ENCODE measurements at regions not wholly inside any gene's neighbourhood (a gene's known extent, or its start where the extent isn't known, plus 50 kb on each side); places are given as distances from the start of the nearest gene placed in this dataset.

DNA sequence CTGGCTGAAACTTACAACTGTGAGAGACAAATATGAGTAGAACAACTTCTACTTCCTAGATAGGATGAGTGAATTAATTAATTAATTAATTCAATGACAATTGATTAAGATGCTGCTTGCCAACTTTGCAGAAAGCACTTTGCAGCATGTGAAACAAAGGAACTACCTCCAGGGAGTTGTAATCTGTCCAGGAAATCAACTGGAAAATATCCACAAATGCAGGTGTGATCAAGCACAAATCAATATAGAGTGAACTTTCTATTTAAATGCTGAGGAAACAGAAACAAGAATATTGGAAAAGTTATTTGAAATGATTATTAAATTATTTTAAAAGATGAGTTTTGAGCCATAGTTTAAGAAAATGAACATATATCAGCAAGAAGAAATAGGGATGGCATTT lies 163.9 kb upstream of the ARID2 start:
- H3K4me1 ChIP-seq (ENCODE audit: control insufficient read depth, insufficient read depth, low read depth, low read length) = no peaks in the 10 kb centered on the region
- no peak overlapping the region for H3K9ac ChIP-seq (ENCODE audit: low read length)
- H2AFZ ChIP-seq (ENCODE audit: low read depth, low read length) = no peak overlapping the region
- H4K91ac ChIP-seq (ENCODE audit: low read length) = no peak overlapping the region
- no peak overlapping the region for H3K4me3 ChIP-seq (ENCODE audit: insufficient read depth in 1 of 2, low read depth in 1 of 2, low read length in 2 of 2)
- no peaks in the 10 kb centered on the region for H3K36me3 ChIP-seq (ENCODE audit: control insufficient read depth in 1 of 2, insufficient read depth in 2 of 2, low read depth in 1 of 2, low read length in 2 of 2)
- no peak overlapping the region for H3K14ac ChIP-seq (ENCODE audit: low read length in 2 of 2)
- H3K4me2 ChIP-seq (ENCODE audit: low read length, poor library complexity, severe bottlenecking) = no peak overlapping the region
- H3K27me3 ChIP-seq (ENCODE audit: control insufficient read depth in 1 of 2, insufficient read depth in 1 of 2, low read length in 2 of 2) = no peaks in the 10 kb centered on the region
- no peak overlapping the region for H2BK5ac ChIP-seq (ENCODE audit: low read depth, low read length, poor library complexity, severe bottlenecking)
- H2BK15ac ChIP-seq (ENCODE audit: low read depth, poor library complexity, severe bottlenecking) = no peak overlapping the region
- no peak for DNase-seq
- H3K27ac ChIP-seq (ENCODE audit: low read length, poor library complexity, severe bottlenecking) = no peak overlapping the region
- no peak overlapping the region for H3K18ac ChIP-seq (ENCODE audit: low read depth in 1 of 2, low read length in 2 of 2)
- no peak overlapping the region for H2AK5ac ChIP-seq (ENCODE audit: low read length, severe bottlenecking)
- no peak overlapping the region for H3K23ac ChIP-seq (ENCODE audit: low read length in 2 of 2)
- H3K79me1 ChIP-seq (replicated peaks; ENCODE audit: low read length, poor library complexity, severe bottlenecking) = no peaks in the 10 kb centered on the region
- H2BK12ac ChIP-seq (ENCODE audit: low read length in 2 of 2) = no peak overlapping the region
- no peaks in the 10 kb centered on the region for H3K9me3 ChIP-seq (ENCODE audit: control insufficient read depth, low read length)
- H2BK120ac ChIP-seq (ENCODE audit: low read depth, low read length) = no peak overlapping the region
- no peak overlapping the region for H4K8ac ChIP-seq (ENCODE audit: low read length)
- no peak overlapping the region for H3K4ac ChIP-seq (ENCODE audit: low read depth in 1 of 2, low read length in 2 of 2)

DNA sequence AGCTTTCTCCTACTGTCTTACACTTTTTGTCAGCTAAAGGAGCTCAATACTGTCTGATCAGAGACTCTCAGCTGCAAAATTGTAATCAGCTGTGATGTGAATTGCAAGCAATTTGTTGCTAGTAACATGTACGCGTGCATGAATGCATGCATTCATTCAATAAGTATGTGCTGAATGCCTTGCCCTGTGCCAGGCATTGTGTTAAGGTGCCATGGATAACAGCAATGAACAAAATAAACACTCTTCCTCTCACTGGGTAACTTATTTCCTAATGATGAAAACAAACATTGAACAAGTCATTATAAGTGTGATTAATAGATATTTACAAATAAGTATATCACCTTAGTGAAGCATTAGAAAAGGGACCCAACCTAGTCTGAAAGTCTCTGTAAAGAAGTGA lies 163.2 kb upstream of the ARID2 start:
- no peak overlapping the region for H4K91ac ChIP-seq (ENCODE audit: low read length)
- H3K9ac ChIP-seq (ENCODE audit: low read length) = no peak overlapping the region
- no peak for DNase-seq
- no peak overlapping the region for H3K4me3 ChIP-seq (ENCODE audit: insufficient read depth in 1 of 2, low read depth in 1 of 2, low read length in 2 of 2)
- no peak overlapping the region for H2BK5ac ChIP-seq (ENCODE audit: low read depth, low read length, poor library complexity, severe bottlenecking)
- no peaks in the 10 kb centered on the region for H3K9me3 ChIP-seq (ENCODE audit: control insufficient read depth, low read length)
- no peak overlapping the region for H2AFZ ChIP-seq (ENCODE audit: low read depth, low read length)
- H3K27me3 ChIP-seq (ENCODE audit: control insufficient read depth in 1 of 2, insufficient read depth in 1 of 2, low read length in 2 of 2) = no peaks in the 10 kb centered on the region
- no peaks in the 10 kb centered on the region for H3K79me1 ChIP-seq (replicated peaks; ENCODE audit: low read length, poor library complexity, severe bottlenecking)
- H3K27ac ChIP-seq (ENCODE audit: low read length, poor library complexity, severe bottlenecking) = no peak overlapping the region
- H2AK5ac ChIP-seq (ENCODE audit: low read length, severe bottlenecking) = no peak overlapping the region
- no peak overlapping the region for H2BK12ac ChIP-seq (ENCODE audit: low read length in 2 of 2)
- no peak overlapping the region for H3K4ac ChIP-seq (ENCODE audit: low read depth in 1 of 2, low read length in 2 of 2)
- H3K23ac ChIP-seq (ENCODE audit: low read length in 2 of 2) = no peak overlapping the region
- no peak overlapping the region for H3K18ac ChIP-seq (ENCODE audit: low read depth in 1 of 2, low read length in 2 of 2)
- H3K4me2 ChIP-seq (ENCODE audit: low read length, poor library complexity, severe bottlenecking) = no peak overlapping the region
- H3K36me3 ChIP-seq (ENCODE audit: control insufficient read depth in 1 of 2, insufficient read depth in 2 of 2, low read depth in 1 of 2, low read length in 2 of 2) = no peaks in the 10 kb centered on the region
- no peak overlapping the region for H2BK15ac ChIP-seq (ENCODE audit: low read depth, poor library complexity, severe bottlenecking)
- no peaks in the 10 kb centered on the region for H3K4me1 ChIP-seq (ENCODE audit: control insufficient read depth, insufficient read depth, low read depth, low read length)
- H3K14ac ChIP-seq (ENCODE audit: low read length in 2 of 2) = no peak overlapping the region
- H2BK120ac ChIP-seq (ENCODE audit: low read depth, low read length) = no peak overlapping the region
- no peak overlapping the region for H4K8ac ChIP-seq (ENCODE audit: low read length)
- WGBS = 89% methylated on average over 2 of the region's 2 CpGs

DNA sequence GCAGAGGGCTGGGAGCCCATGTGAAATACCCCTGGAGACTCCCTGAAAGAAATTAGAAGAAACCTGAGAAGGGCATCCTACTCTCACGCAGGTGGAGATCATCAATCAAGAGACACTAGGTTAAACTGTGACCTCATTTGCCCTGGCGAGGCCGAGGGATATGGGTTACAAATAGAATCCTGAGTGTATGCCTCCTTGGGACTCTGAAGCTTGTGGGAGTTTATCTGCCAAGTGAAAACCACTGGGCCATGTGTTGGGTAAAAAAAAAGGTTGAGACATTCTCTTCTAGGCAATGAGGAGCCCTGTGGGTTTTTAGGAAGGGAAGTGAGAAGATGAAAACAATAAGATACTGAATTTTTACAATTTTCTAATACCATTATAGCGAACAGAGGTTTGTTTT lies 160.7 kb upstream of the ARID2 start:
- Histone ChIP-seq H2BK15ac (ENCODE audit: low read depth, poor library complexity, severe bottlenecking) (no peak overlapping the region), H2BK12ac (ENCODE audit: low read length in 2 of 2) (no peak overlapping the region)
- 91% methylated on average over 3 of the region's 4 CpGs for WGBS

DNA sequence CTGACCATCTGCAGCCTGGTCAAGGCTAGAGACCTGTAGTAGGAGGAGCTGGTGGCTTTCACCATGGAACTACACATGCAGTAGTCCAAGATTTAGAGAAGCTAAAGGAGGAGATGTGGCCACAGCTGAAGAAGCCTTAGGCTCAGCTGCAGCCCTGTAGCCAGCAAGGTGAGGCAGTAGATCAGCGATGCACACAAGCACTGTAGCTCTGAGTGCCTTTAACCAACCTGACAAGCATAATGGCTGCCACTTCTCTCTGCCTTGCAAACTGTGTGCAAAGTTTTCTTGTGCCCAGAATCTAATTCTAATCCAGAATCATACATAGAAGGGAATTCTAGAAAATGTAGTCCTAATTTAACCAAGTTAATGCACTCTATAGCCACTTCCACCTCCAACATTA lies 159.0 kb upstream of the ARID2 start:
- Histone ChIP-seq H3K18ac (ENCODE audit: low read depth in 1 of 2, low read length in 2 of 2) (no peak overlapping the region), H3K9ac (ENCODE audit: low read length) (no peak overlapping the region), H3K23ac (ENCODE audit: low read length in 2 of 2) (no peak overlapping the region), H3K9me3 (ENCODE audit: control insufficient read depth, low read length) (no peaks in the 10 kb centered on the region), H3K14ac (ENCODE audit: low read length in 2 of 2) (no peak overlapping the region), H3K4me3 (ENCODE audit: insufficient read depth in 1 of 2, low read depth in 1 of 2, low read length in 2 of 2) (no peak overlapping the region), H4K91ac (ENCODE audit: low read length) (no peak overlapping the region), H2BK12ac (ENCODE audit: low read length in 2 of 2) (no peak overlapping the region), H3K27me3 (ENCODE audit: control insufficient read depth in 1 of 2, insufficient read depth in 1 of 2, low read length in 2 of 2) (no peaks in the 10 kb centered on the region), H2BK120ac (ENCODE audit: low read depth, low read length) (no peak overlapping the region), H2AFZ (ENCODE audit: low read depth, low read length) (no peak overlapping the region), H3K79me1 (replicated peaks; ENCODE audit: low read length, poor library complexity, severe bottlenecking) (no peaks in the 10 kb centered on the region), H3K4me2 (ENCODE audit: low read length, poor library complexity, severe bottlenecking) (no peak overlapping the region), H4K8ac (ENCODE audit: low read length) (no peak overlapping the region), H3K4me1 (ENCODE audit: control insufficient read depth, insufficient read depth, low read depth, low read length) (no peaks in the 10 kb centered on the region), H3K27ac (ENCODE audit: low read length, poor library complexity, severe bottlenecking) (no peak overlapping the region), H3K36me3 (ENCODE audit: control insufficient read depth in 1 of 2, insufficient read depth in 2 of 2, low read depth in 1 of 2, low read length in 2 of 2) (no peaks in the 10 kb centered on the region), H2AK5ac (ENCODE audit: low read length, severe bottlenecking) (no peak overlapping the region), H3K4ac (ENCODE audit: low read depth in 1 of 2, low read length in 2 of 2) (no peak overlapping the region), H2BK5ac (ENCODE audit: low read depth, low read length, poor library complexity, severe bottlenecking) (no peak overlapping the region), H2BK15ac (ENCODE audit: low read depth, poor library complexity, severe bottlenecking) (no peak overlapping the region)
- WGBS = 86% methylated on average over 1 of the region's 1 CpG
- no peak for DNase-seq

More for the DNA sequence above, 160.7 kb upstream of the ARID2 start:
- Histone ChIP-seq H3K23ac (ENCODE audit: low read length in 2 of 2) (no peak overlapping the region), H3K9me3 (ENCODE audit: control insufficient read depth, low read length) (no peaks in the 10 kb centered on the region), H2BK120ac (ENCODE audit: low read depth, low read length) (no peak overlapping the region), H4K8ac (ENCODE audit: low read length) (no peak overlapping the region), H3K27ac (ENCODE audit: low read length, poor library complexity, severe bottlenecking) (no peak overlapping the region), H3K79me1 (replicated peaks; ENCODE audit: low read length, poor library complexity, severe bottlenecking) (no peaks in the 10 kb centered on the region), H2AK5ac (ENCODE audit: low read length, severe bottlenecking) (no peak overlapping the region), H3K36me3 (ENCODE audit: control insufficient read depth in 1 of 2, insufficient read depth in 2 of 2, low read depth in 1 of 2, low read length in 2 of 2) (no peaks in the 10 kb centered on the region), H4K91ac (ENCODE audit: low read length) (no peak overlapping the region), H3K4me2 (ENCODE audit: low read length, poor library complexity, severe bottlenecking) (no peak overlapping the region), H3K27me3 (ENCODE audit: control insufficient read depth in 1 of 2, insufficient read depth in 1 of 2, low read length in 2 of 2) (no peaks in the 10 kb centered on the region), H3K4me1 (ENCODE audit: control insufficient read depth, insufficient read depth, low read depth, low read length) (no peaks in the 10 kb centered on the region), H3K4ac (ENCODE audit: low read depth in 1 of 2, low read length in 2 of 2) (no peak overlapping the region), H2BK5ac (ENCODE audit: low read depth, low read length, poor library complexity, severe bottlenecking) (no peak overlapping the region), H2AFZ (ENCODE audit: low read depth, low read length) (no peak overlapping the region), H3K9ac (ENCODE audit: low read length) (no peak overlapping the region), H3K18ac (ENCODE audit: low read depth in 1 of 2, low read length in 2 of 2) (no peak overlapping the region), H3K14ac (ENCODE audit: low read length in 2 of 2) (no peak overlapping the region), H3K4me3 (ENCODE audit: insufficient read depth in 1 of 2, low read depth in 1 of 2, low read length in 2 of 2) (no peak overlapping the region)
- no peak for DNase-seq
